GM18868 (cell line): ENCODE measurements at regions not wholly inside any gene's neighbourhood (a gene's known extent, or its start where the extent isn't known, plus 50 kb on each side); places are given as distances from the start of the nearest gene placed in this dataset.
"Not testable (repeated sequence)": the region's sequence is repeated elsewhere in the genome, so short reads cannot be mapped to it uniquely, and the experiment has no call there.

Experiments used
- ATAC-seq: cut with Tn5 transposase; IDR thresholded peaks from one replicate; pipeline ENCODE4 v1.9.1; 2021; ENCODE audit warnings: mild to moderate bottlenecking, moderate library complexity; ENCODE audit not compliant: unreplicated experiment

DNA sequence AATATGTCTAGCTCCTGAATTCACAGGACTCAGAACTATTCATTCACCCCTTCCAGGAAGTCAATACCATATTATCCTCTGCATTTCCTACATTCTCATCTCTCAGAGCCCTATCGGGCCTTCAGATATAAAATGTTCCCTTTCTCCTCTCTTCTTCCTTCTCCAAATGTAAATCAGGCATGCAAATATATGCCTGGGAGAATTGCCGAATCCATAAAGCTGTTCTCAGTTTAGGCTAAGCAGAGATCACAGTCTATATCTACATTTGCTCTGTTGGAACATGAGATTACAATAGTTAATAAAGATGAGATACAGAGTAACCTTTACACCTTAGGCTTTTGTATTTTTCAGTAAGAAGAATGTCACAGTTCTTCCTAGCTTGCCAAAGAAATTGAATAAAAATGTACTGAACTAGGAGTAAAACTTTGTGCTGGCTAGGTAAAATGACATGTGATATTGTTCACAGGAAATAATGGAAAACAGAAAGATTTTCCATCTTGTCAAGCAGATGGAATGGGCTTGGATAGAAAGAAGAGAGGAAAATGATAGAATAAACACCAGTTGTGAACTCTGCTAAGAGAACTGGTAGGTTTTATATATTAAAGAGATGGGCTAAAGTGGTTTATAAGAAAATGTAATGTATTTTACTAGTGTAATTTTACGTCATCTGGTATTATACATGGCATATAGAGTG is 161.5 kb downstream of the NRIP1 start:
- no peak for ATAC-seq

DNA sequence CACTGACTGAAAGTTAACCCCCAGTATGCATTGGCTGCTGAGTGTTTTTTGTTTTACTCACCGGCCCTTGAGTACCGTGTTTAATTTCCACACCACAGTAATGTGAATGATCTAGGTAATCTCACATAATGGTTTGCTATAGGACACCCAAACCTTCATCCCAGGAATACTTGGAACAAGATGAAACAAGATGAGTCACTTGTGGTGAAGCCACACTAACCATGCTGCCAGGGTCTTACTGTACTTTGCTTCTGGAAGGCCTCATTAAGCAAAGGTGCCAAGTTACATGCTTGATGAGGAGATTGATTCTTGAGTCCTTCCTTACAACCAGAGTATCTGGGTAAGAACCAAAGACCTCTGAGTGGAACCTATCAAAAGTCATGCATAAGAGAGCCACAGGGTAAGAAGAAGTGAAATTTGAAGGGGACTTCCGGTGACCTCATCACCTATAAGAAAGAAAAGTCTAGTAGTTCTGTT is 163.3 kb downstream of the NRIP1 start:
- ATAC-seq = peak; percentile 87

DNA sequence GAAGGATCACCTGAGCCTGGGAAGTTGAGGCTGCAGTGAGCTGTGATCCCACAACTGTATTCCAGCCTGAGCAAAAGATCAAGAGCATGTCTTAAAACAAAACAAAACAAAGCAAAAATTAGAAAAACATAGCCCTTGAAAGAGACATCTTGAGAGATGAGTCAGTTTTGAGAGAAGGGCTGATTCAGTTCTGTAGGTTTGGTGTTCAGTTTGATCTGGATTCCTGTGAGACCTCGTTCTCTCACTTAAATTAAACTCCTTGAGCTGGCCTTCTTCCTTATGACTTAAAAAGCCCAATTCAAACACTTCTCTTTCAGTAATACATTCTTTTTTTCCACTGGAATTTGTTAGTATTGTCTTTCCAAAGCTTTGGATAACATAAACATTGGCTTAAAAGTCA is 164.2 kb downstream of the NRIP1 start:
- ATAC-seq = no peak

- ATAC-seq = no peak
Measured at GRCh38 chr21:14900058-14900457, 164.7 kb downstream of the NRIP1 start.

DNA sequence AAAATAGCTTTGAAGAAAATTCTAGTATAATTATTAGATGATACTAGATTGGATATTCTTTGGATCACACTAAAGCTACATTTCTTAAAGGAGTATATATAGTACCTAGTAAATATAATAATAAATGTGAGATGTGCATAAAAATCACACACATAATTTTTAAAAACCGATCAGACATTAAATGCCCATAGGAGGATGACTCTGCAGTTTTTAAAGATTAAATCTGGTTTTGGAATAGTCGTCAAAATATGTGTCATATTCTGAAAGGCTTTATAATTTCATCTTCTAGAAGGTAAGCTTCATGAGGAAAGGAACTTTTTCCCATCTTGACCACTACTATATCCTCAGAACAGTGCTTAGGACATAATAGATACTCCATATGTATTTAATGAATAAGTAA is 169.0 kb downstream of the NRIP1 start:
- no peak for ATAC-seq

GRCh38 chr21:14890141-14890540 is 174.7 kb downstream of the NRIP1 start:
- ATAC-seq = no peak

DNA sequence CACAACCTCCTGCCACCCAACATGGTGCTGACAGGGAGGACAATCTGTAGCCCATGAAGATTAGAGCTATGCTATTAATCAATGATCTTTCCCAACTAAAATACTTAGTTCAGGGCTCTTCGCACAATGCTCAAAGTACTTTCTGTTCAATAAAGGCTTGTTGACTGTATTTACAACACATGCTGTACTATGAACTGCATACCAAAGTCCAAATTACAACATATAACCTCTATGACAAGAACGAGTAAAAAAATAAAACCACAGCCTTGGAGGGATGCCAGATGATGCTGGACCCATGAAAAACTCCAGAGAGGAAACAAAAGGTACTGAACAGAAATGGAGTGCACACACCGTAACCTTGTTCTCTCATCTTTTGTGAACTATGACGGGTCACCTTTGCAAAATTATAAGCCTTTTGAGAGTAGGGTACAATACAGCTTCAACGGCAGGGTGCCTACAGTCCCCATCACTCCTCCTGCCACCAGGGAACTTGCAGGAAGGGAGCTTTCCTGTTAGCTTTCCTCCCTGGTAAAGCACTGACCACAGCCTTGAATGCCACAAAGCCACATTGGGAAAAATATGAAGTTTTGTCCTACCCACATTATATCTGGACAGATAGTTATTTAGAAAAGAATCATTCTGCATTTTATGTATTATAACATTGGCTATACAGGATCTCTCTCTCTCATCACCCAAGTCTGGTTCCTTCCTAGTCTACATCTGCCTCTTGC is 175.6 kb downstream of the NRIP1 start:
- no peak for ATAC-seq

- ATAC-seq = no peak
Measured at GRCh38 chr21:14888202-14888601, 176.6 kb downstream of the NRIP1 start.

GRCh38 chr21:14886001-14886400 is 178.8 kb downstream of the NRIP1 start:
- ATAC-seq = no peak

GRCh38 chr21:14883351-14883750 is 181.4 kb downstream of the NRIP1 start:
- no peak for ATAC-seq

DNA sequence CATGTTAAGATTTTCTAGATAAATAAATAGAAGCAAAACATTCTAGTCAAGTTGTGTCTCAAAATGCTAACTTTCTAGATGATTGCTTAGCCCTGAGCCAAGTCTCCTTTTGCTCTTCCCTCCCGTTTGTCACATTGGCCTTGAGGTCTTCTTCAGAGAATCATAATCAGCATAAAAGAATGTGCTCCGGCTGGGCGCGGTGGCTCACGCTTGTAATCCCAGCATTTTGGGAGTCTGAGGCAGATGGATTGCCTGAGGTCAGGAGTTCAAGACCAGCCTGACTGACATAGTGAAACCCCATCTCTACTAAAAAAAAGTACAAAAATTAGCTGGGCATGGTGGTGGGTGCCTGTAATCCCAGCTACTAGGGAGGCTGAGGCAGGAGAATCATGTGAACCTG is 182.3 kb downstream of the NRIP1 start:
- ATAC-seq = not testable (repeated sequence)

DNA sequence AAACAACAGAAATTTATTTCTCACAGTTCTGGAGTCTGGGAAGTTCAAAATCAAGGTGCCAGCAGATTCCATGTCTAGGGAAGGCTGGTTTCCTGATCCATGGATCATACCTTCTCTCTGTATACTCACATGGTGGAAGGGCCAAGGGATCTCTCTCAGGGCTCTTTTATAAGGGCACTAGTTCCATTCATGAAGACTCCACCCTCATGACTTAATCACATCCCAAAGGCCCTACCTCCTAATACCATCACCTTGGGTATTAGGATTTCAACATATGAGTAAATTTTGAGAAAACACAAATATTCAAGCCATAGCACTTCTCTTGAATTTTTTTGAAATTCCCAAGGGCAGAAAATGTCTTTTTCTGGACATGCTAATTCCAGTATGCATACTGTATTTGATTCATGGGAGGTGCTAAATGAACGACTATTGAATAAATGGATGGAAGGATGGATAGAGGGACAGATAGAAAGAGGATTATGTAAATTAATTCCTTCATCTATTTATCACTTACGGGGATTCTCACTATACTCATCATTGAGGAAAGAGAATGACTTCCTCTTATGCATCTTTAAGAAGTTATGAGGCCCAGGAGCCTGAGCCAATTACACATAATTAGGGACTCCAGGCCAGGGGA is 182.8 kb downstream of the NRIP1 start:
- no peak for ATAC-seq

- no peak for ATAC-seq
Measured at GRCh38 chr21:14880922-14881321, 183.9 kb downstream of the NRIP1 start.

DNA sequence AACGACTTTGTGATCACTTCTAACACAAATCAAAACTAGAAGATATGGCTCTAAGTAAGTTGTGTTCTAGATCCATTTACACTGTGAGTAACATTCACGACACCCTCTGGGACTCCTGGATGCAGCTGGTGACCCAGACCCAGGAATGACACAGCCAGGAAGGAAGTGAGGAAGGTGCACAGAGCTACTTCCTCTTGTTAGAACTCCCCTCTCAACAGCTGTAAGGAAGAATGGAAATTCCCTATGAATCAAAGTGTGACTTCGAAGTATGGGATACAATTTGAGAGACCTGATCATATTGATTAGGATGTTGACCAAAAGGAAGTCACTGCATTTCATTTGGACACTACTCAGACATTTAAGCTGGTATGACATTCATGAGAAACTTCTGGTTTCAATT is 185.3 kb downstream of the NRIP1 start:
- ATAC-seq = no peak

DNA sequence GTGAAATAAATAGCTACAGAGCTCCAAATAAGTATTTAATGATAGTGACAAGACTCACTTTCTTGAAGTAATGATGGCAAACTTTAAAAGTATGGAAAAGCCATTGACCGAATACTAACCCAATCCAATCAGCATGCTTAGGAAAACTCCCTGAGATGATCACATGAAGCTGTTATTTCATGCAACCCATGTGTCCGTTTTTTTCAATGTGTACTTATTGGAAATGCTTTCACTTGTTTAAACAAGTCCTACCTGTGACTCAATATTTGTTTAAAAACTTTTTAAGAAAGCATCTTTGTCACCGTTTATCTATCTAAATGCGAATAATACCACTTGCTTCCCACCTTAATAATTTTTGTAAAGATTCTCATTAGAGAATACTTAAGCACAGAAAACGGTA is 185.8 kb downstream of the NRIP1 start:
- ATAC-seq = no peak

GRCh38 chr21:14877581-14878228 is 187.1 kb downstream of the NRIP1 start:
- no peak for ATAC-seq

DNA sequence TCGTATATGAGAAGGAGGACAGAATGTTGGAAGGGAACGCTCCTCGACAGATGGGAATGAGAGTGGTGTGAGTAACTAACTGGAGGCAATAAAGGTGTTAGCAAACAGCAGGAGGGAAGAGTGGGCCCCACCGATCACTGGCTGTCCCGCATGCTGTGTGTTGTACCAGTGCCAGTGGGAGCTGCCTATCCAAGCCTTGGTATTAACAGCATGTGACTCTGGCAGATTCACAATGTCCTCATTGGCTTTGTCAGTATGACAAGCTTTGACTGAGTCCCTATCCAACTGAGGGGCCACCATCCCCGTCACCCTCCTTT is 188.3 kb downstream of the NRIP1 start:
- ATAC-seq = no peak

GRCh38 chr21:14875704-14876523 is 188.9 kb downstream of the NRIP1 start:
- ATAC-seq = peak; percentile 81

- no peak for ATAC-seq
Measured at GRCh38 chr21:14875186-14875585, 189.6 kb downstream of the NRIP1 start.

- ATAC-seq = no peak
Measured at GRCh38 chr21:14874379-14874778, 190.4 kb downstream of the NRIP1 start.

DNA sequence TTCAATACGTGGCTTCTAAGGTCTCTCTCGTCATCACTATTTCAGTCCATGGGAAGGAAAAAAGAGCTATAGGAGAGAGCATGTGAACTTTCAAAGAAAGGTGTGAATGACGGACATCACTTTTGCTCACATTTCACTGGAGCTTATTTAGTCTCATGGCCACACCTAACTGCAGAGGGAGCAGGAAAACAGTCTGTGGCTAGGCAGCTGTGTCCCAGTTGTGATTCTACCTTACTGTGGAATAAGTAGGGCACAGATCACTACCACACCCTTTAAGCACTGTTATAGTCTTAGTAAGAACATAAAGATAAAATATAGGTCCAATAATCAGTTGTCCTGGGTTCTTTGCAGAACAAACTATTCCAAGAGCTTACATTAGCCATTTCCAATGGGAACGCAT is 192.9 kb downstream of the NRIP1 start:
- ATAC-seq = no peak
